GM23338 (cell line): ENCODE measurements at regions not wholly inside any gene's neighbourhood (a gene's known extent, or its start where the extent isn't known, plus 50 kb on each side); places are given as distances from the start of the nearest gene placed in this dataset.

ENCODE experiments used
- ATAC-seq: fragments of 200-7000 bp; cut with Tn5 transposase; 3 replicates; pipeline ENCODE4 v1.9.1; 2020
- DNase-seq: peaks from one replicate; pipeline ENCODE4 v3.0.0-alpha.2; 2015; ENCODE audit warnings: low spot score
- H2AFZ ChIP-seq: fragments of 200-600 bp; sonication (generic); 2 replicates; pipeline ENCODE4 v1.8.0; 2016; ENCODE audit warnings: antibody characterized with exemption, mild to moderate bottlenecking, moderate library complexity
- H3F3A ChIP-seq: fragments of 200-600 bp; sonication (generic); replicated peaks from 2 replicates; pipeline ENCODE4 v1.8.0; 2017; ENCODE audit warnings: antibody characterized with exemption, mixed run types, low read depth
- H3K27ac ChIP-seq: fragments of 200-600 bp; sonication (generic); 2 replicates; pipeline ENCODE4 v1.6.1; 2016; ENCODE audit warnings: low read depth
- H3K27me3 ChIP-seq: fragments of 200-600 bp; sonication (generic); 2 replicates; pipeline ENCODE4 v1.8.0; 2016; ENCODE audit warnings: mild to moderate bottlenecking, mixed run types, moderate library complexity; ENCODE audit not compliant: insufficient read depth
- H3K36me3 ChIP-seq: fragments of 200-600 bp; sonication (generic); 2 replicates; pipeline ENCODE4 v1.8.0; 2016; ENCODE audit warnings: mild to moderate bottlenecking; ENCODE audit not compliant: insufficient read depth
- H3K4me1 ChIP-seq: fragments of 200-600 bp; sonication (generic); 2 replicates; pipeline ENCODE4 v1.8.0; 2016; ENCODE audit warnings: mild to moderate bottlenecking, moderate library complexity; ENCODE audit not compliant: insufficient read depth
- H3K4me2 ChIP-seq: fragments of 200-600 bp; sonication (generic); 2 replicates; pipeline ENCODE4 v1.7.1; 2017; ENCODE audit warnings: mixed run types
- H3K4me3 ChIP-seq: fragments of 200-600 bp; sonication (generic); 2 replicates; pipeline ENCODE4 v1.6.1; 2016; ENCODE audit warnings: mixed run types
- H3K79me2 ChIP-seq: fragments of 200-600 bp; sonication (generic); replicated peaks from 2 replicates; pipeline ENCODE4 v1.8.0; 2017; ENCODE audit warnings: mild to moderate bottlenecking; ENCODE audit not compliant: insufficient read depth
- H3K9me2 ChIP-seq: fragments of 200-600 bp; sonication (generic); 2 replicates; pipeline ENCODE4 v1.8.0; 2017; ENCODE audit not compliant: insufficient read depth
- H4K20me1 ChIP-seq: fragments of 200-600 bp; sonication (generic); replicated peaks from 2 replicates; pipeline ENCODE4 v1.8.0; 2017; ENCODE audit warnings: mild to moderate bottlenecking; ENCODE audit not compliant: insufficient read depth
- H3K27ac Mint-ChIP-seq: 2 replicates; pipeline ENCODE4 v1.8.0; 2020; ENCODE audit warnings: inconsistent platforms, mild to moderate bottlenecking, moderate library complexity, mixed read lengths
- H3K27me3 Mint-ChIP-seq: 3 replicates; pipeline ENCODE4 v1.8.0; 2022; ENCODE audit warnings: low read depth, mild to moderate bottlenecking, moderate library complexity, mixed read lengths, inconsistent platforms; ENCODE audit not compliant: insufficient read depth, poor library complexity
- H3K36me3 Mint-ChIP-seq: 3 replicates; pipeline ENCODE4 v1.8.0; 2021; ENCODE audit warnings: low read depth, mild to moderate bottlenecking, inconsistent platforms, moderate library complexity, mixed read lengths
- H3K4me1 Mint-ChIP-seq: 3 replicates; pipeline ENCODE4 v1.8.0; 2020; ENCODE audit warnings: mild to moderate bottlenecking, inconsistent platforms, mixed read lengths
- H3K4me3 Mint-ChIP-seq: 3 replicates; pipeline ENCODE4 v1.8.0; 2021; ENCODE audit warnings: moderate library complexity, mild to moderate bottlenecking, inconsistent platforms, mixed read lengths
- H3K9me3 Mint-ChIP-seq: 3 replicates; pipeline ENCODE4 v1.8.0; 2020; ENCODE audit warnings: moderate library complexity, mild to moderate bottlenecking, inconsistent platforms, mixed read lengths
- CREB1 ChIP-seq: fragments of 250-450 bp; sonication (Bioruptor Pico); IDR thresholded peaks from 2 replicates; pipeline ENCODE4 v1.5.0; 2020; ENCODE audit warnings: low read depth, mild to moderate bottlenecking, moderate library complexity
- CTCF ChIP-seq, 2 experiments: fragments of 200-600 bp in 1 of 2; sonication (generic) in 1 of 2; conservative IDR thresholded peaks; 2 replicates each; pipeline versions ENCODE4 v1.5.1 to v1.6.1; 2016 to 2017; ENCODE audit warnings: antibody characterized with exemption in 2 of 2, low read depth in 2 of 2, mild to moderate bottlenecking in 2 of 2, moderate library complexity in 1 of 2
- ETS1 ChIP-seq: IDR thresholded peaks from 2 replicates; pipeline ENCODE4 v1.6.1; 2016; ENCODE audit warnings: antibody characterized with exemption
- EZH2 ChIP-seq: fragments of 200-600 bp; sonication (generic); IDR thresholded peaks from one replicate; pipeline ENCODE4 v1.8.0; 2017; ENCODE audit warnings: antibody characterized with exemption, mild to moderate bottlenecking, low read depth; ENCODE audit not compliant: unreplicated experiment
- EZH2phosphoT487 ChIP-seq: fragments of 200-600 bp; sonication (generic); IDR thresholded peaks from one replicate; pipeline ENCODE4 v1.8.1; 2018; ENCODE audit warnings: antibody characterized with exemption; ENCODE audit not compliant: unreplicated experiment
- JUNB ChIP-seq: IDR thresholded peaks from one replicate; pipeline ENCODE4 v1.6.1; 2016; ENCODE audit warnings: antibody characterized with exemption; ENCODE audit not compliant: unreplicated experiment
- POLR2AphosphoS5 ChIP-seq: IDR thresholded peaks from 2 replicates; pipeline ENCODE4 v1.6.1; 2016; ENCODE audit warnings: antibody characterized with exemption, low read depth
- ZNF114 ChIP-seq: fragments of 250-450 bp; sonication (Bioruptor Pico); IDR thresholded peaks from 2 replicates; pipeline ENCODE4 v1.5.0; 2020; ENCODE audit warnings: mild to moderate bottlenecking, moderate library complexity
- ZNF331 ChIP-seq: fragments of 250-450 bp; sonication (Bioruptor Pico); IDR thresholded peaks from 2 replicates; pipeline ENCODE4 v1.5.0; 2020; ENCODE audit warnings: low read depth, mild to moderate bottlenecking, moderate library complexity
- TF ChIP-seq, protein P1 (sequence below): fragments of 250-450 bp; sonication (Bioruptor Pico); IDR thresholded peaks from 2 replicates; pipeline ENCODE4 v1.5.0; 2020; ENCODE audit warnings: mild to moderate bottlenecking, moderate library complexity
- TF ChIP-seq, protein P2 (sequence below): IDR thresholded peaks from one replicate; pipeline ENCODE4 v1.6.1; 2018; ENCODE audit warnings: antibody characterized with exemption; ENCODE audit not compliant: unreplicated experiment

DNA sequence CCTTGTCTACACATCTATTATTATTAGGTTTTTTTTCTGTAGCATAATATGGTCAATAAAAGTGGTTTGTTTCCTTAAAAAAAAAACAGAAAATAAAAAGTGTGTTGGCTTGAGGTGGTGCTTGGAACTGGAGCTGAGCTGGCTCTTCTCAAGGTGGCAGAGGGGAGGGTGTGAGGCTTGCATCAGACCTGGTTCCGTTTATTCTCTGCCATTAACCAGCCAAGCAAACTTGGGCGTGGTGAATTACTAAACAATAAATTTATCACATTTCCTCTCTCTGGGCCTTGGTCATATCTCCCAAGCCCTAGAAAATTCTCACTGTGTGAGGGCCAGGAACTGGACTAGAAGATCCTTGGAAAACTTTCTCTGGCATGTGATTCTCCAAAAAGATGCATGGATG, 427.5 kb upstream of the MKI67 start:
- Histone ChIP-seq H3K4me3 (no peak overlapping the region), H4K20me1 (no peaks in the 10 kb centered on the region), H3K79me2 (no peaks in the 10 kb centered on the region), H3K9me2 (0 out of 2 replicates have a peak, but pooled peaks cover 5% of the 10 kb centered on the region), H3K36me3 (no peaks in the 10 kb centered on the region), H3F3A (no peaks in the 10 kb centered on the region), H3K27me3 (no peaks in the 10 kb centered on the region), H3K4me2 (no peak overlapping the region), H3K4me1 (no peaks in the 10 kb centered on the region; the same call in 1 of the 2 replicates), H3K27ac (no peak overlapping the region), H2AFZ (no peak overlapping the region)
- Mint-ChIP-seq H3K4me3 (no peak overlapping the region), H3K27ac (no peak overlapping the region), H3K36me3 (peaks cover 22% of the 10 kb centered on the region; the same call in 1 of the 3 replicates), H3K9me3 (peaks cover 11% of the 10 kb centered on the region; the same call in 2 of the 3 replicates), H3K4me1 (peaks cover 12% of the 10 kb centered on the region), H3K27me3 (peaks cover 6% of the 10 kb centered on the region)
- ATAC-seq = no peak
- no peak for TF ChIP-seq POLR2AphosphoS5
- TF ChIP-seq CREB1 (CRISPR knock-in tag) = no peak
- TF ChIP-seq EZH2 = no peak
- TF ChIP-seq CTCF (conservative IDR thresholded peaks at IDR 0.05; ENCODE audit: low read depth in 2 of 2) = no peak
- no peak for TF ChIP-seq ZNF331
- no peak for TF ChIP-seq EZH2phosphoT487
- TF ChIP-seq ZNF114 (CRISPR knock-in tag) = no peak
- TF ChIP-seq, protein P1, sequence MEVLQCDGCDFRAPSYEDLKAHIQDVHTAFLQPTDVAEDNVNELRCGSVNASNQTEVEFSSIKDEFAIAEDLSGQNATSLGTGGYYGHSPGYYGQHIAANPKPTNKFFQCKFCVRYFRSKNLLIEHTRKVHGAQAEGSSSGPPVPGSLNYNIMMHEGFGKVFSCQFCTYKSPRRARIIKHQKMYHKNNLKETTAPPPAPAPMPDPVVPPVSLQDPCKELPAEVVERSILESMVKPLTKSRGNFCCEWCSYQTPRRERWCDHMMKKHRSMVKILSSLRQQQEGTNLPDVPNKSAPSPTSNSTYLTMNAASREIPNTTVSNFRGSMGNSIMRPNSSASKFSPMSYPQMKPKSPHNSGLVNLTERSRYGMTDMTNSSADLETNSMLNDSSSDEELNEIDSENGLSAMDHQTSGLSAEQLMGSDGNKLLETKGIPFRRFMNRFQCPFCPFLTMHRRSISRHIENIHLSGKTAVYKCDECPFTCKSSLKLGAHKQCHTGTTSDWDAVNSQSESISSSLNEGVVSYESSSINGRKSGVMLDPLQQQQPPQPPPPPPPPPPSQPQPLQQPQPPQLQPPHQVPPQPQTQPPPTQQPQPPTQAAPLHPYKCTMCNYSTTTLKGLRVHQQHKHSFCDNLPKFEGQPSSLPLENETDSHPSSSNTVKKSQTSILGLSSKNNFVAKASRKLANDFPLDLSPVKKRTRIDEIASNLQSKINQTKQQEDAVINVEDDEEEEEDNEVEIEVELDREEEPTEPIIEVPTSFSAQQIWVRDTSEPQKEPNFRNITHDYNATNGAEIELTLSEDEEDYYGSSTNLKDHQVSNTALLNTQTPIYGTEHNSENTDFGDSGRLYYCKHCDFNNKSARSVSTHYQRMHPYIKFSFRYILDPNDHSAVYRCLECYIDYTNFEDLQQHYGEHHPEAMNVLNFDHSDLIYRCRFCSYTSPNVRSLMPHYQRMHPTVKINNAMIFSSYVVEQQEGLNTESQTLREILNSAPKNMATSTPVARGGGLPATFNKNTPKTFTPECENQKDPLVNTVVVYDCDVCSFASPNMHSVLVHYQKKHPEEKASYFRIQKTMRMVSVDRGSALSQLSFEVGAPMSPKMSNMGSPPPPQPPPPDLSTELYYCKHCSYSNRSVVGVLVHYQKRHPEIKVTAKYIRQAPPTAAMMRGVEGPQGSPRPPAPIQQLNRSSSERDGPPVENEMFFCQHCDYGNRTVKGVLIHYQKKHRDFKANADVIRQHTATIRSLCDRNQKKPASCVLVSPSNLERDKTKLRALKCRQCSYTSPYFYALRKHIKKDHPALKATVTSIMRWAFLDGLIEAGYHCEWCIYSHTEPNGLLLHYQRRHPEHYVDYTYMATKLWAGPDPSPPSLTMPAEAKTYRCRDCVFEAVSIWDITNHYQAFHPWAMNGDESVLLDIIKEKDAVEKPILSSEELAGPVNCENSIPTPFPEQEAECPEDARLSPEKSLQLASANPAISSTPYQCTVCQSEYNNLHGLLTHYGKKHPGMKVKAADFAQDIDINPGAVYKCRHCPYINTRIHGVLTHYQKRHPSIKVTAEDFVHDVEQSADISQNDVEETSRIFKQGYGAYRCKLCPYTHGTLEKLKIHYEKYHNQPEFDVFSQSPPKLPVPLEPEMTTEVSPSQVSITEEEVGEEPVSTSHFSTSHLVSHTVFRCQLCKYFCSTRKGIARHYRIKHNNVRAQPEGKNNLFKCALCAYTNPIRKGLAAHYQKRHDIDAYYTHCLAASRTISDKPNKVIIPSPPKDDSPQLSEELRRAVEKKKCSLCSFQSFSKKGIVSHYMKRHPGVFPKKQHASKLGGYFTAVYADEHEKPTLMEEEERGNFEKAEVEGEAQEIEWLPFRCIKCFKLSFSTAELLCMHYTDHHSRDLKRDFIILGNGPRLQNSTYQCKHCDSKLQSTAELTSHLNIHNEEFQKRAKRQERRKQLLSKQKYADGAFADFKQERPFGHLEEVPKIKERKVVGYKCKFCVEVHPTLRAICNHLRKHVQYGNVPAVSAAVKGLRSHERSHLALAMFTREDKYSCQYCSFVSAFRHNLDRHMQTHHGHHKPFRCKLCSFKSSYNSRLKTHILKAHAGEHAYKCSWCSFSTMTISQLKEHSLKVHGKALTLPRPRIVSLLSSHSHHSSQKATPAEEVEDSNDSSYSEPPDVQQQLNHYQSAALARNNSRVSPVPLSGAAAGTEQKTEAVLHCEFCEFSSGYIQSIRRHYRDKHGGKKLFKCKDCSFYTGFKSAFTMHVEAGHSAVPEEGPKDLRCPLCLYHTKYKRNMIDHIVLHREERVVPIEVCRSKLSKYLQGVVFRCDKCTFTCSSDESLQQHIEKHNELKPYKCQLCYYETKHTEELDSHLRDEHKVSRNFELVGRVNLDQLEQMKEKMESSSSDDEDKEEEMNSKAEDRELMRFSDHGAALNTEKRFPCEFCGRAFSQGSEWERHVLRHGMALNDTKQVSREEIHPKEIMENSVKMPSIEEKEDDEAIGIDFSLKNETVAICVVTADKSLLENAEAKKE (CRISPR knock-in tag) = no peak
- TF ChIP-seq, protein P2, sequence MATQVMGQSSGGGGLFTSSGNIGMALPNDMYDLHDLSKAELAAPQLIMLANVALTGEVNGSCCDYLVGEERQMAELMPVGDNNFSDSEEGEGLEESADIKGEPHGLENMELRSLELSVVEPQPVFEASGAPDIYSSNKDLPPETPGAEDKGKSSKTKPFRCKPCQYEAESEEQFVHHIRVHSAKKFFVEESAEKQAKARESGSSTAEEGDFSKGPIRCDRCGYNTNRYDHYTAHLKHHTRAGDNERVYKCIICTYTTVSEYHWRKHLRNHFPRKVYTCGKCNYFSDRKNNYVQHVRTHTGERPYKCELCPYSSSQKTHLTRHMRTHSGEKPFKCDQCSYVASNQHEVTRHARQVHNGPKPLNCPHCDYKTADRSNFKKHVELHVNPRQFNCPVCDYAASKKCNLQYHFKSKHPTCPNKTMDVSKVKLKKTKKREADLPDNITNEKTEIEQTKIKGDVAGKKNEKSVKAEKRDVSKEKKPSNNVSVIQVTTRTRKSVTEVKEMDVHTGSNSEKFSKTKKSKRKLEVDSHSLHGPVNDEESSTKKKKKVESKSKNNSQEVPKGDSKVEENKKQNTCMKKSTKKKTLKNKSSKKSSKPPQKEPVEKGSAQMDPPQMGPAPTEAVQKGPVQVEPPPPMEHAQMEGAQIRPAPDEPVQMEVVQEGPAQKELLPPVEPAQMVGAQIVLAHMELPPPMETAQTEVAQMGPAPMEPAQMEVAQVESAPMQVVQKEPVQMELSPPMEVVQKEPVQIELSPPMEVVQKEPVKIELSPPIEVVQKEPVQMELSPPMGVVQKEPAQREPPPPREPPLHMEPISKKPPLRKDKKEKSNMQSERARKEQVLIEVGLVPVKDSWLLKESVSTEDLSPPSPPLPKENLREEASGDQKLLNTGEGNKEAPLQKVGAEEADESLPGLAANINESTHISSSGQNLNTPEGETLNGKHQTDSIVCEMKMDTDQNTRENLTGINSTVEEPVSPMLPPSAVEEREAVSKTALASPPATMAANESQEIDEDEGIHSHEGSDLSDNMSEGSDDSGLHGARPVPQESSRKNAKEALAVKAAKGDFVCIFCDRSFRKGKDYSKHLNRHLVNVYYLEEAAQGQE = no peak
- TF ChIP-seq JUNB = no peak
- TF ChIP-seq ETS1 = no peak
- DNase-seq = no peak
